ENCODE measurements at regions not wholly inside any gene's neighbourhood (a gene's known extent, or its start where the extent isn't known, plus 50 kb on each side); places are given as distances from the start of the nearest gene placed in this dataset.
"Not testable (repeated sequence)": the region's sequence is repeated elsewhere in the genome, so short reads cannot be mapped to it uniquely, and the experiment has no call there.

DNA sequence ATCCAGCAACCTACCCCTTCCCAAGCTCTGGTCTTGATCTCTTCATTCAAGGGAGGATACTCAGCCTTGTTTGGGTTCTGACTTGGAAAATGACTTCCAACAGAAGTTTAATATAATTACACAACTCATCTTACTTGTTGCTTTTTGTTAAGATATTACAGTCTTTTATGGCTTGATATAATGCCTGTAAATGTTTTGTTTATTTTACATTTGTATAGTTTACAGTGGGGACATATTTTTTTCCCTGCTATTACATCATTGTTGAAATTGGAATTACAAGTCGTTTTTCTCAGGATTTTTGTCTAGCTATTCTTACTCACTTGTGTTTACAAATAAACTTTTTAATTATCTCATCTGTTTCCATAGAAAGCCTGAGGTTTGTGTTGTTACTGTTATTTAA, 436.0 kb downstream of the CNTNAP4 start:
- TF ChIP-seq, protein P1, sequence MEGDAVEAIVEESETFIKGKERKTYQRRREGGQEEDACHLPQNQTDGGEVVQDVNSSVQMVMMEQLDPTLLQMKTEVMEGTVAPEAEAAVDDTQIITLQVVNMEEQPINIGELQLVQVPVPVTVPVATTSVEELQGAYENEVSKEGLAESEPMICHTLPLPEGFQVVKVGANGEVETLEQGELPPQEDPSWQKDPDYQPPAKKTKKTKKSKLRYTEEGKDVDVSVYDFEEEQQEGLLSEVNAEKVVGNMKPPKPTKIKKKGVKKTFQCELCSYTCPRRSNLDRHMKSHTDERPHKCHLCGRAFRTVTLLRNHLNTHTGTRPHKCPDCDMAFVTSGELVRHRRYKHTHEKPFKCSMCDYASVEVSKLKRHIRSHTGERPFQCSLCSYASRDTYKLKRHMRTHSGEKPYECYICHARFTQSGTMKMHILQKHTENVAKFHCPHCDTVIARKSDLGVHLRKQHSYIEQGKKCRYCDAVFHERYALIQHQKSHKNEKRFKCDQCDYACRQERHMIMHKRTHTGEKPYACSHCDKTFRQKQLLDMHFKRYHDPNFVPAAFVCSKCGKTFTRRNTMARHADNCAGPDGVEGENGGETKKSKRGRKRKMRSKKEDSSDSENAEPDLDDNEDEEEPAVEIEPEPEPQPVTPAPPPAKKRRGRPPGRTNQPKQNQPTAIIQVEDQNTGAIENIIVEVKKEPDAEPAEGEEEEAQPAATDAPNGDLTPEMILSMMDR (IDR thresholded peaks at IDR 0.05; ENCODE audit: insufficient read depth, low read depth, low read length, missing control alignments): no peak
- H3K4me3 ChIP-seq (ENCODE audit: low read depth, low read length): no peak overlapping the region
- no peak for DNase-seq (ENCODE audit: low read depth)

DNA sequence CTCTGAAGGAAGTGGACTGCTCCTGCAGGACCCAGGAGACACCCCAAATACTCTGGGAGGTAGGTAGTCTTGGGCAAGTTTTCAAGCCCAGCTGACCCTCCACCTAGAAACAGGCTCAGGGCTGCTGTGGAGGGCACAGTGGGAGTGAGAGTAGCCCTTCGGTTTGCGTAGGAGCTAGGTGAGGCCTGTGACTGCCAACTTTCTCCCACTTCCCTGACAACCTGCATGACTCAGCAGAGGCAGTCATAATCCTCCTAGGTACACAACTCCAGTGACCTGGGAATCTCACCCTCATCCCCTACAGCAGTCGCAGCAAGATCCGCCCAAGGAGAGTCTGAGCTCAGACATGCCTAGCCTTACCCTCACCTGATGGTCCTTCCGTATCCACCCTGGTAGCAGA, 439.1 kb downstream of the CNTNAP4 start:
- not testable (repeated sequence) for H3K4me3 ChIP-seq (ENCODE audit: low read depth, low read length); DNase-seq (ENCODE audit: low read depth)

DNA sequence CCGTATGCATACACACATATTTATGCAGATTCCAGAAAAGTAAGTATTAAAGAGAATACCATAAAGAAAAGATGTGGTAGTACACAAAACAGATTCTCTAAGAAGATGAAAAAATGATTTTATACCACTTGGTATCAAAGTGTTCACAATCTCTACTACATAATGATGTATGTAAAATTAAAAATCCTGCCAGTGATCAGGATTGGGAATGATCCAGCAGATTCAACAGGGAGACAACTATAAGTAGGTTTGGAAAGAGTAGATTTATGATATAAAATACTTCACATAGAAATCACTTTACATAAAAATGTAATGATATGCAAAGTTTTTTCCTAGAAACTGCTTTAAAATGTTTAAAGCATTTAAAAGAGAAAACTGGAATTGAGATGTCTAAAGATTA, 447.0 kb downstream of the CNTNAP4 start:
- TF ChIP-seq, protein P1 (IDR thresholded peaks at IDR 0.05; ENCODE audit: insufficient read depth, low read depth, low read length, missing control alignments): no peak
- H3K4me3 ChIP-seq (ENCODE audit: low read depth, low read length): no peak overlapping the region
- DNase-seq (ENCODE audit: low read depth): no peak

DNA sequence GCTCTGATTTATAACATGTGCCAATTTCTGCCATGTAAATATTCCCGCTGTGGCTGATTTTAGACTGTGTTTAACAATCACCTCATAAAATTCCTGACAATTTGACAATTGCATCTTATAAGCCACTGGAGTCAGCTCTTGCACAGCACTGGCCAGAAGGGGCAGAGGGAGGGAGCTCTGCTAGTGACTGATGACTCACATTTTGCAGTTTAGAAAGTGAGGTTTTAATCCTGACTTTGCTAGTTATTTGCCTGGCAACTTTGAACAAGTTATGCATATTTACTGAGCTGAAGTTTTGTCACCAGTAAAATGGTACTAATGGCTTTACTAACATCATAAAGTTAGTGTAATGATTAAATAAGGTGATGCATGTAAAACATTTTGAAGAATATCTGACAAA, 452.3 kb downstream of the CNTNAP4 start:
- DNase-seq (ENCODE audit: low read depth): no peak
- TF ChIP-seq, protein P1 (IDR thresholded peaks at IDR 0.05; ENCODE audit: insufficient read depth, low read depth, low read length, missing control alignments): no peak
- H3K4me3 ChIP-seq (ENCODE audit: low read depth, low read length): no peak overlapping the region

DNA sequence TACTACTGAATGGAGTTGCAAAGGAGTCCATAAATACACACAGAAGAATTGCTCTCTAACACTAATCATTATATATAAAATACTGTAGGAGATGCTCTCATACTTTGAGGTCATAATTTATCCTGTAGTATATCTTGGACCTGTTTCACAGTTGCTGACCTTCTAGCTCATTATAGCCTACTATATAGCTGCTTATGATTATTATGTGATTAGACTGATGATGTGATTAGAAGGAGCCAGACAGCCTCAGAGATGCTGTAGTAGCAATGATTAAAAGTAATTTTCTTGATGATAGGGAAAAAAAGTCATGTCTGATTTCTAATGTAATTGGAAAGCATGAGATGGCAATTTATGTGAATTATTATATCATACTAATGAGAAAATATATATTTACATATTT, 455.7 kb downstream of the CNTNAP4 start:
- no peak overlapping the region for H3K4me3 ChIP-seq (ENCODE audit: low read depth, low read length)
- no peak for DNase-seq (ENCODE audit: low read depth)
- TF ChIP-seq, protein P1 (IDR thresholded peaks at IDR 0.05; ENCODE audit: insufficient read depth, low read depth, low read length, missing control alignments): no peak

DNA sequence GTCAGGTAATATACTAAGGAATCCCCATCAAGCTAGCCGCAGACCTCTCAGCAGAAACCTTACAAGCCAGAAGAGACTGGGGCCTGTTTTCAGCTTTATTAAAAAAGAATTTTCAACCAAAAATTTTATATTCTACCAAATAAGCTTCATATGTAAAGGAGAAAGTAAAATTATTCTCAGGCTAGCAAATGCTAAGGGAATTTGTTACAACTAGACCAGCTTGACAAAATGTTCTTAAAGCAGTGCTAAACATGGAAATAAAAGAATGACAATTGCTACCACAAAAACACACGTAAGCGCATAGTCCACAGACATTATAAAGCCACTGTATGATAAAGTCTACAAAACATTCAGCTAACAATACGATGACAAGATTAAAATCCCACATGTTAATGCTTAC, 449.4 kb upstream of the MON1B start:
- no peak overlapping the region for H3K4me3 ChIP-seq (ENCODE audit: low read depth, low read length)
- TF ChIP-seq, protein P1 (IDR thresholded peaks at IDR 0.05; ENCODE audit: insufficient read depth, low read depth, low read length, missing control alignments): no peak
- DNase-seq (ENCODE audit: low read depth): no peak

DNA sequence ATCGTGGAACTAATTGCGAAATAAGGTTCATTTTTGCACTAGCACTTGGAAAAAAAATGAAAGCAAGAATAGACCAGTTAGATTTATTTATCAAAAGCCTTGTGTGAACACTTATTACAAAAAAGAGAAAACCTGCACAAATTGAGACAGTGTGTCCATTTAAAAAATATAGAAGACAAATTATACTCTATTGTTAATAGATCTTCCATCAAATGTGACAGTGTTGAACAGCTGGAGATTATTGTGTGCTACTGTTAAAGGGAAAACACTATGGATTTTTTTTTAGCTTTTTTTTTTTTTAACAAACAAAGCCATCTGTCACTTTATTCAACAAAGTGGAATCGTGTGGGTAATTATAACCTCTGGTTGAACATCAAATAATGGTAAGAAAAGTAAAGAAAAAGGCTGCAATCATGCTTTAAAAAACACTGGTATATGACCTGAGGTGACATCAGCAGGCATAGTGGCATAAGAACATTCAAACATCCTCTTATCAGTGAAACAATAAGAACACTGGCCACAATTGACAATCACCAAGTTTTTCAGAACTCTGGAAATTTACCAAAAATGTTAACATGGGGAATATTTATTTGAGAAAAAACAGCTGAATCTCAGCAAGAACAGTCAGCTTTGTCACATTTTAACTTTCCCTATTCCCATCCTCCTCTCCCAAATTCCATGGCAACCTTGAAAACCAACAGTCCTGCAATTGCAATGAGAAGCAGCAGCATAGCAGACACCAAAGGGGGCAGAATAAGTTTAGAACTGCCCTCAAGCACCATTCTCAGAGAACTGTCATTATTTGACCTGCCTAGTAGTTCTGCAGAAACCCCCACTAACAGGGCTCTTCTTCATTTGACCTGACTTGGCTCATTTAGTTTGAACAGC, 442.3 kb upstream of the MON1B start:
- TF ChIP-seq, protein P1 (IDR thresholded peaks at IDR 0.05; ENCODE audit: insufficient read depth, low read depth, low read length, missing control alignments): no peak
- no peak for DNase-seq (ENCODE audit: low read depth)
- H3K4me3 ChIP-seq (ENCODE audit: low read depth, low read length): no peak overlapping the region
